BJ (cell line): ENCODE measurements at regions not wholly inside any gene's neighbourhood (a gene's known extent, or its start where the extent isn't known, plus 50 kb on each side); places are given as distances from the start of the nearest gene placed in this dataset.
"Not testable (repeated sequence)": the region's sequence is repeated elsewhere in the genome, so short reads cannot be mapped to it uniquely, and the experiment has no call there.

ENCODE experiments used
- CTCF ChIA-PET: fragments of 350-600 bp; formaldehyde crosslinking; extraction: SDS; loops from one replicate; lab custom pipeline; 2021; ENCODE audit warnings: antibody characterized with exemption, inconsistent platforms; lab: Yijun Ruan, JAX
- POLR2A ChIA-PET: fragments of 300-600 bp; sonication (Branson Sonifier 250); formaldehyde crosslinking; extraction: SDS; loops from one replicate; lab custom pipeline; 2021; ENCODE audit warnings: antibody characterized with exemption; lab: Charles Lee
- DNase-seq: peaks from one replicate; pipeline ENCODE4 v3.0.0-alpha.2; 2011; ENCODE audit warnings: low read depth
- H3K27me3 ChIP-seq: 2 replicates; pipeline ENCODE4 v1.6.0; 2011; ENCODE audit warnings: low read length; ENCODE audit not compliant: control insufficient read depth, insufficient read depth
- H3K36me3 ChIP-seq: 2 replicates; pipeline ENCODE4 v1.5.1; 2011; ENCODE audit warnings: low read length; ENCODE audit not compliant: control insufficient read depth, insufficient read depth
- H3K4me3 ChIP-seq: 2 replicates; pipeline ENCODE4 v1.5.1; 2011; ENCODE audit warnings: low read depth, mild to moderate bottlenecking, control low read depth, low read length
- CTCF ChIP-seq: IDR thresholded peaks from 2 replicates; pipeline ENCODE4 v1.5.1; 2011; ENCODE audit warnings: low read depth, mild to moderate bottlenecking, control low read depth, inconsistent platforms, low read length, moderate library complexity; ENCODE audit not compliant: insufficient read depth

- no peak overlapping the region for H3K4me3 ChIP-seq
- no peaks in the 10 kb centered on the region for H3K36me3 ChIP-seq
- ChIA-PET CTCF (interaction anchor here (0.6 to 0.8 kb wide), 2 partner anchors 13 to 514 kb away, joined by 3 read pairs; no protein-coding TSS in a partner anchor), POLR2A (no interaction called here)
- DNase-seq, result no peak
- TF ChIP-seq CTCF, result no peak
- H3K27me3 ChIP-seq, result peaks cover 2% of the 10 kb centered on the region; the same call in 1 of the 2 replicates
Measured at GRCh38 chr10:28478646-28479045, 54.3 kb upstream of the WAC start.

- no peak for DNase-seq
- H3K27me3 ChIP-seq, result peaks cover 2% of the 10 kb centered on the region; the same call in 1 of the 2 replicates
- TF ChIP-seq CTCF, result no peak
- ChIA-PET CTCF (no interaction called here), POLR2A (no interaction called here)
- H3K4me3 ChIP-seq, result no peak overlapping the region
- no peaks in the 10 kb centered on the region for H3K36me3 ChIP-seq
Measured at GRCh38 chr10:28479425-28479865, 53.5 kb upstream of the WAC start.

- H3K27me3 ChIP-seq, result peaks cover 2% of the 10 kb centered on the region; the same call in 1 of the 2 replicates
- H3K4me3 ChIP-seq, result no peak overlapping the region
- POLR2A ChIA-PET, result no interaction called here
- DNase-seq, result no peak
- no peaks in the 10 kb centered on the region for H3K36me3 ChIP-seq
- CTCF ChIA-PET, result interaction anchor here (1.7 kb wide), 1 partner anchor 11 kb away, joined by 5 read pairs; no protein-coding TSS in a partner anchor
- TF ChIP-seq CTCF, result no peak
Measured at GRCh38 chr10:28479927-28480627, 52.8 kb upstream of the WAC start.

GRCh38 chr10:28480628-28480965, 52.3 kb upstream of the WAC start:
- H3K36me3 ChIP-seq, result no peaks in the 10 kb centered on the region
- POLR2A ChIA-PET, result no interaction called here
- H3K4me3 ChIP-seq, result no peak overlapping the region
- H3K27me3 ChIP-seq, result peaks cover 2% of the 10 kb centered on the region; the same call in 1 of the 2 replicates
- no peak for TF ChIP-seq CTCF
- CTCF ChIA-PET, result interaction anchor here (1.7 kb wide), 1 partner anchor 11 kb away, joined by 5 read pairs; no protein-coding TSS in a partner anchor
- no peak for DNase-seq

- H3K27me3 ChIP-seq, H3K4me3 ChIP-seq, DNase-seq, POLR2A ChIA-PET, H3K36me3 ChIP-seq: not testable (repeated sequence)
- CTCF ChIA-PET, result interaction anchor here (1.7 kb wide), 1 partner anchor 12 kb away, joined by 5 read pairs; no protein-coding TSS in a partner anchor
Measured at GRCh38 chr10:28481346-28481745, 51.6 kb upstream of the WAC start.

GRCh38 chr10:28481968-28482367, 51.0 kb upstream of the WAC start:
- Histone ChIP-seq H3K4me3 (no peak overlapping the region), H3K27me3 (peaks cover 2% of the 10 kb centered on the region; the same call in 1 of the 2 replicates), H3K36me3 (no peaks in the 10 kb centered on the region)
- CTCF ChIA-PET, result interaction anchor here (1.7 kb wide), 1 partner anchor 13 kb away, joined by 5 read pairs; no protein-coding TSS in a partner anchor
- TF ChIP-seq CTCF, result no peak
- DNase-seq, result no peak
- POLR2A ChIA-PET, result no interaction called here
